Renal cortical epithelial cell (primary cell): ENCODE measurements at regions not wholly inside any gene's neighbourhood (a gene's known extent, or its start where the extent isn't known, plus 50 kb on each side); places are given as distances from the start of the nearest gene placed in this dataset.

Experiments
- DNase-seq: peaks from one replicate; pipeline ENCODE4 v3.0.0-alpha.2; 2011; ENCODE audit warnings: low read depth

- DNase-seq, result no peak
Measured at GRCh38 chr11:119983816-119984215, 154.1 kb downstream of the TRIM29 start.

- no peak for DNase-seq
Measured at GRCh38 chr11:119983240-119983732, 154.6 kb downstream of the TRIM29 start.

GRCh38 chr11:119982517-119983239 lies 155.2 kb downstream of the TRIM29 start:
- DNase-seq, result no peak

- no peak for DNase-seq
Measured at GRCh38 chr11:119980431-119980830, 157.5 kb downstream of the TRIM29 start.

GRCh38 chr11:119979701-119980100 lies 158.2 kb downstream of the TRIM29 start:
- DNase-seq, result no peak

- DNase-seq, result no peak
Measured at GRCh38 chr11:119978696-119979095, 159.2 kb downstream of the TRIM29 start.

GRCh38 chr11:119977881-119978280 lies 160.0 kb downstream of the TRIM29 start:
- DNase-seq, result no peak

GRCh38 chr11:119977561-119977860 lies 160.4 kb downstream of the TRIM29 start:
- no peak for DNase-seq

GRCh38 chr11:119976805-119977560 lies 160.9 kb downstream of the TRIM29 start:
- no peak for DNase-seq

- DNase-seq, result no peak
Measured at GRCh38 chr11:119975561-119976152, 162.3 kb downstream of the TRIM29 start.

- no peak for DNase-seq
Measured at GRCh38 chr11:119974467-119974866, 163.4 kb downstream of the TRIM29 start.

GRCh38 chr11:119974051-119974450 lies 163.9 kb downstream of the TRIM29 start:
- DNase-seq, result no peak

GRCh38 chr11:119972281-119972680 lies 165.6 kb downstream of the TRIM29 start:
- DNase-seq, result no peak

- no peak for DNase-seq
Measured at GRCh38 chr11:119970555-119971304, 167.2 kb downstream of the TRIM29 start.

GRCh38 chr11:119964136-119965025 lies 173.5 kb downstream of the TRIM29 start:
- peak; percentile 1 for DNase-seq

- DNase-seq, result no peak
Measured at GRCh38 chr11:119957951-119958350, 180.0 kb downstream of the TRIM29 start.

- DNase-seq, result no peak
Measured at GRCh38 chr11:119952441-119952840, 185.5 kb downstream of the TRIM29 start.

GRCh38 chr11:119943298-119943655 lies 194.6 kb downstream of the TRIM29 start:
- DNase-seq, result no peak

GRCh38 chr11:119942583-119943297 lies 195.2 kb downstream of the TRIM29 start:
- DNase-seq, result no peak

- DNase-seq, result peak; percentile 3
Measured at GRCh38 chr11:119941636-119942411, 196.1 kb downstream of the TRIM29 start.
